ENCODE measurements at regions not wholly inside any gene's neighbourhood (a gene's known extent, or its start where the extent isn't known, plus 50 kb on each side); places are given as distances from the start of the nearest gene placed in this dataset.

- TF ChIP-seq, protein P1, sequence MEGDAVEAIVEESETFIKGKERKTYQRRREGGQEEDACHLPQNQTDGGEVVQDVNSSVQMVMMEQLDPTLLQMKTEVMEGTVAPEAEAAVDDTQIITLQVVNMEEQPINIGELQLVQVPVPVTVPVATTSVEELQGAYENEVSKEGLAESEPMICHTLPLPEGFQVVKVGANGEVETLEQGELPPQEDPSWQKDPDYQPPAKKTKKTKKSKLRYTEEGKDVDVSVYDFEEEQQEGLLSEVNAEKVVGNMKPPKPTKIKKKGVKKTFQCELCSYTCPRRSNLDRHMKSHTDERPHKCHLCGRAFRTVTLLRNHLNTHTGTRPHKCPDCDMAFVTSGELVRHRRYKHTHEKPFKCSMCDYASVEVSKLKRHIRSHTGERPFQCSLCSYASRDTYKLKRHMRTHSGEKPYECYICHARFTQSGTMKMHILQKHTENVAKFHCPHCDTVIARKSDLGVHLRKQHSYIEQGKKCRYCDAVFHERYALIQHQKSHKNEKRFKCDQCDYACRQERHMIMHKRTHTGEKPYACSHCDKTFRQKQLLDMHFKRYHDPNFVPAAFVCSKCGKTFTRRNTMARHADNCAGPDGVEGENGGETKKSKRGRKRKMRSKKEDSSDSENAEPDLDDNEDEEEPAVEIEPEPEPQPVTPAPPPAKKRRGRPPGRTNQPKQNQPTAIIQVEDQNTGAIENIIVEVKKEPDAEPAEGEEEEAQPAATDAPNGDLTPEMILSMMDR (IDR thresholded peaks at IDR 0.05), result no peak
- TF ChIP-seq POLR2AphosphoS5 (IDR thresholded peaks at IDR 0.05), result no peak
- no peak for TF ChIP-seq POLR2A (IDR thresholded peaks at IDR 0.05)
Measured at GRCh38 chr5:26482810-26483375, 555.5 kb downstream of the CDH9 start.

Measured in sigmoid colon (tissue), 4 donors.